K562 (cell line): ENCODE measurements at regions not wholly inside any gene's neighbourhood (a gene's known extent, or its start where the extent isn't known, plus 50 kb on each side); places are given as distances from the start of the nearest gene placed in this dataset.

ENCODE experiments used
- ATAC-seq: fragments of 200-7000 bp; cut with Tn5 transposase; 3 replicates; pipeline ENCODE4 v1.9.1; 2020; ENCODE audit warnings: moderate library complexity
- BruUV-seq: library from RNA; stranded (reverse); fragments of 400-500 nt; replicated peaks from 2 replicates; lab custom pipeline; 2021; lab: Mats Ljungman, UMichigan
- CTCF ChIA-PET: fragments of 300-600 bp; formaldehyde crosslinking; extraction: SDS; loops from one replicate; lab custom pipeline; 2021; ENCODE audit warnings: low intra/inter-chr PET ratio; lab: Yijun Ruan, JAX
- POLR2A ChIA-PET: fragments of 300-600, 350-650 bp; sonication (Branson Sonifier 250); formaldehyde crosslinking; extraction: SDS; loops from one replicate; lab custom pipeline; 2021; ENCODE audit warnings: antibody characterized with exemption, inconsistent platforms; lab: Yijun Ruan, JAX
- DNase-seq, 4 experiments: peaks; one replicate each; pipeline versions ENCODE4 v3.0.0 to v3.0.0-alpha.2; 2011 to 2018; ENCODE audit warnings: low spot score in 3 of 4, mixed read lengths in 3 of 4; ENCODE audit errors: extremely low read depth in 1 of 4
- FAIRE-seq: peaks from 2 replicates; lab custom pipeline; 2011; peaks lifted over from hg19 to GRCh38; lab: Jason Lieb, UNC
- H2AFZ ChIP-seq: 2 replicates; pipeline ENCODE4 v1.6.0; 2011; ENCODE audit warnings: low read depth, low read length, control low read depth, inconsistent platforms
- H3K27ac ChIP-seq: fragments of 200-600 bp; 3 replicates; pipeline ENCODE4 v1.8.0; 2011; ENCODE audit warnings: low read depth, mild to moderate bottlenecking, control low read depth, inconsistent platforms, low read length, moderate library complexity, mixed read lengths; ENCODE audit errors: extremely low read depth
- H3K27me3 ChIP-seq, 2 experiments: fragments of 300-600 bp in 1 of 2; 2 replicates in 1 of 2; 3 replicates in 1 of 2; pipeline versions ENCODE4 v1.6.0 to v1.8.0; 2011; ENCODE audit warnings: inconsistent platforms in 2 of 2, low read length in 2 of 2, mild to moderate bottlenecking in 1 of 2, mixed read lengths in 1 of 2, moderate library complexity in 1 of 2; ENCODE audit not compliant: control insufficient read depth in 2 of 2, insufficient read depth in 2 of 2
- H3K36me3 ChIP-seq: fragments of 300-600 bp; 3 replicates; pipeline ENCODE4 v1.8.0; 2011; ENCODE audit warnings: mild to moderate bottlenecking, low read length, inconsistent platforms; ENCODE audit not compliant: control insufficient read depth, insufficient read depth
- H3K4me1 ChIP-seq, 2 experiments: fragments of 200-600 bp in 1 of 2; replicated peaks in 1 of 2; 2 replicates in 1 of 2; 3 replicates in 1 of 2; pipeline versions ENCODE4 v1.5.1 to v1.8.0; 2011; ENCODE audit warnings: inconsistent platforms in 2 of 2, low read length in 2 of 2, mild to moderate bottlenecking in 1 of 2, mixed read lengths in 1 of 2, moderate library complexity in 1 of 2; ENCODE audit not compliant: control insufficient read depth in 2 of 2, insufficient read depth in 2 of 2
- H3K4me2 ChIP-seq: 2 replicates; pipeline ENCODE4 v1.6.1; 2011; ENCODE audit warnings: low read length, control low read depth, inconsistent platforms, mixed read lengths; ENCODE audit not compliant: insufficient read depth
- H3K4me3 ChIP-seq: fragments of 200-600 bp; sonication (generic), shearing (Covaris generic); 2 replicates; pipeline ENCODE4 v1.5.1; 2016; ENCODE audit warnings: control low read depth, inconsistent platforms
- H3K79me2 ChIP-seq: fragments of 200-600 bp; 3 replicates; pipeline ENCODE4 v1.8.0; 2011; ENCODE audit warnings: low read length, inconsistent platforms; ENCODE audit not compliant: control insufficient read depth, insufficient read depth
- H3K9ac ChIP-seq, 2 experiments: 2 replicates each; pipeline versions ENCODE4 v1.6.0 to v1.6.1; 2011; ENCODE audit warnings: low read depth in 2 of 2, low read length in 2 of 2, control low read depth in 1 of 2, inconsistent platforms in 1 of 2, mild to moderate bottlenecking in 1 of 2, mixed read lengths in 1 of 2; ENCODE audit not compliant: insufficient read depth in 1 of 2
- H3K9me1 ChIP-seq: one replicate; pipeline ENCODE4 v1.6.0; 2011; ENCODE audit warnings: inconsistent platforms, mild to moderate bottlenecking, low read length, moderate library complexity; ENCODE audit not compliant: control insufficient read depth, insufficient read depth
- H3K9me3 ChIP-seq: replicated peaks from 2 replicates; pipeline ENCODE4 v1.5.1; 2011; ENCODE audit warnings: low read depth, low read length, inconsistent platforms; ENCODE audit not compliant: control insufficient read depth, insufficient read depth
- H4K20me1 ChIP-seq: replicated peaks from 2 replicates; pipeline ENCODE4 v1.6.1; 2011; ENCODE audit warnings: low read length, inconsistent platforms, mixed read lengths; ENCODE audit not compliant: control insufficient read depth, insufficient read depth
- CTCF ChIP-seq, 3 experiments: IDR thresholded peaks in 2 of 3; conservative IDR thresholded peaks in 1 of 3; 2 replicates each; pipeline ENCODE4 v1.5.1; 2011 to 2012; ENCODE audit warnings: low read length in 3 of 3, mild to moderate bottlenecking in 3 of 3, control low read depth in 2 of 3, improper control_type of control experiment in 1 of 3, inconsistent platforms in 1 of 3, low read depth in 1 of 3, mixed read lengths in 1 of 3, moderate library complexity in 1 of 3; ENCODE audit not compliant: insufficient read depth in 2 of 3
- MAZ ChIP-seq, 2 experiments: fragments of 450-650 bp in 1 of 2; sonication (generic) in 1 of 2; formaldehyde crosslinking; IDR thresholded peaks in 1 of 2; conservative IDR thresholded peaks in 1 of 2; 2 replicates each; pipeline versions ENCODE4 v1.4.0 to v1.5.0; 2020; ENCODE audit warnings: mild to moderate bottlenecking in 1 of 2, missing genetic modification reagents in 1 of 2
- PCBP2 ChIP-seq: fragments of 200-400 bp; formaldehyde crosslinking; IDR thresholded peaks from 2 replicates; pipeline ENCODE4 v1.6.1; 2018; ENCODE audit warnings: low read length, low read depth, mild to moderate bottlenecking, moderate library complexity; ENCODE audit not compliant: poor library complexity, severe bottlenecking
- RAD21 ChIP-seq, 2 experiments: fragments of 250-450 bp in 1 of 2; fragments of 450-650 bp in 1 of 2; sonication (Bioruptor Pico) in 1 of 2; formaldehyde crosslinking in 1 of 2; IDR thresholded peaks in 1 of 2; conservative IDR thresholded peaks in 1 of 2; 2 replicates each; pipeline versions ENCODE4 v1.4.0 to v1.8.0; 2020 to 2022; ENCODE audit warnings: mild to moderate bottlenecking in 2 of 2, moderate library complexity in 1 of 2
- RBM34 ChIP-seq: fragments of 200-400 bp; formaldehyde crosslinking; IDR thresholded peaks from 2 replicates; pipeline ENCODE4 v1.6.1; 2018; ENCODE audit warnings: low read length, borderline replicate concordance; ENCODE audit not compliant: insufficient read depth
- WGBS: fragments of 100-300 bp; shearing (Covaris generic); methylation state at CpG from one replicate; pipeline ENCODE4 v1.1.6; 2016; ENCODE audit warnings: low coverage, mixed read lengths; ENCODE audit not compliant: insufficient coverage; ENCODE audit errors: missing lambda C conversion rate; 5-methylcytosine and 5-hydroxymethylcytosine counted together
- in situ Hi-C: fragments of 300-500 bp; cut with MboI; formaldehyde crosslinking; loops from 4 replicates; pipeline ENCODE4 v1.15.0; 2018; ENCODE audit warnings: inconsistent platforms, mixed read lengths
- intact Hi-C: fragments of 100-400 bp; cut with micrococcal nuclease; formaldehyde crosslinking; loops from 2 replicates; pipeline ENCODE4 v1.14.2; 2022

- intact Hi-C loops (loop anchor here (5.0 kb wide), 1 partner anchor 34 kb away; no protein-coding TSS in a partner anchor), in situ Hi-C loops (no loop called here)
- Histone ChIP-seq H3K4me1 (no peaks in the 10 kb centered on the region), H3K27me3 (no peaks in the 10 kb centered on the region), H4K20me1 (no peaks in the 10 kb centered on the region), H3K4me3 (no peak overlapping the region), H3K36me3 (no peaks in the 10 kb centered on the region), H3K79me2 (no peaks in the 10 kb centered on the region), H3K9me3 (no peaks in the 10 kb centered on the region), H3K9ac (no peak overlapping the region), H3K27ac (no peak overlapping the region), H2AFZ (no peak overlapping the region), H3K9me1 (no peaks in the 10 kb centered on the region), H3K4me2 (no peak overlapping the region)
- ChIA-PET CTCF (no interaction called here), POLR2A (no interaction called here)
- TF ChIP-seq RAD21 (CRISPR knock-in tag; conservative IDR thresholded peaks at IDR 0.05 in 1 of 2, IDR thresholded peaks at IDR 0.05 in 1 of 2) (peak in 1 of 2 experiments; percentile 31; a peak in 2 of 4 replicates), CTCF (IDR thresholded peaks at IDR 0.05 in 2 of 3, conservative IDR thresholded peaks at IDR 0.05 in 1 of 3; ENCODE audit: insufficient read depth in 2 of 3, low read depth in 1 of 3, low read length in 3 of 3) (peak; percentile 48 to 59 (median 48); a peak in 5 of 6 replicates), RBM34 (no peak), MAZ (CRISPR knock-in tag; conservative IDR thresholded peaks at IDR 0.05 in 1 of 2, IDR thresholded peaks at IDR 0.05 in 1 of 2) (no peak), PCBP2 (no peak)
- WGBS = 21% methylated on average over 7 of the region's 7 CpGs
- FAIRE-seq (no peak), ATAC-seq (peak; percentile 90), DNase-seq (peak in 2 of 4 experiments; percentile 20 to 49)
- BruUV-seq = no TSS peak
Measured at GRCh38 chr15:23823508-23823907, 136.4 kb upstream of the NDN start.
